B cell (primary cell): ENCODE measurements at regions not wholly inside any gene's neighbourhood (a gene's known extent, or its start where the extent isn't known, plus 50 kb on each side); places are given as distances from the start of the nearest gene placed in this dataset.

ENCODE experiments used
- ATAC-seq: fragments of 200-7000 bp; cut with Tn5 transposase; one replicate; pipeline ENCODE4 v1.10.0; 2021; ENCODE audit warnings: low read depth, mild to moderate bottlenecking, moderate number of reproducible peaks, moderate library complexity
- CTCF ChIA-PET: fragments of 350-600 bp; sonication (Branson Sonifier 250); formaldehyde crosslinking; loops from one replicate; lab custom pipeline; 2021; ENCODE audit warnings: antibody characterized with exemption, inconsistent platforms; lab: Charles Lee
- POLR2A ChIA-PET: fragments of 350-600 bp; sonication (Branson Sonifier 250); formaldehyde crosslinking; loops from one replicate; lab custom pipeline; 2021; ENCODE audit warnings: antibody characterized with exemption; lab: Charles Lee
- DNase-seq: peaks from one replicate; pipeline ENCODE4 v3.0.0; 2013
- H2AFZ ChIP-seq: 2 replicates; pipeline ENCODE4 v1.6.1; 2012; ENCODE audit warnings: mild to moderate bottlenecking, low read depth, low read length; ENCODE audit not compliant: insufficient read depth, poor library complexity, severe bottlenecking
- H3K27ac ChIP-seq, 2 donors: 1 replicate in 1 of 2; 2 replicates in 1 of 2; pipeline ENCODE4 v1.5.1; 2012 to 2013; ENCODE audit warnings: low read length in 2 of 2, mild to moderate bottlenecking in 2 of 2, moderate library complexity in 1 of 2
- H3K27me3 ChIP-seq, 4 experiments: fragments of 200-600 bp in 1 of 4; sonication (generic) in 1 of 4; replicated peaks in 1 of 4; 1 replicate in 2 of 4; 2 replicates in 2 of 4; pipeline versions ENCODE4 v1.6.1 to v1.7.0; 2013 to 2016; ENCODE audit warnings: low read length in 3 of 4, mild to moderate bottlenecking in 2 of 4, mixed read lengths in 1 of 4, moderate library complexity in 1 of 4; ENCODE audit not compliant: insufficient read depth in 4 of 4, control insufficient read depth in 3 of 4; ENCODE audit errors: control extremely low read depth in 1 of 4
- H3K36me3 ChIP-seq, 2 experiments: replicated peaks in 1 of 2; 1 replicate in 1 of 2; 2 replicates in 1 of 2; pipeline versions ENCODE4 v1.6.1 to v1.7.1; 2013; ENCODE audit warnings: low read length in 1 of 2; ENCODE audit not compliant: insufficient read depth in 2 of 2, control insufficient read depth in 1 of 2; ENCODE audit errors: control extremely low read depth in 1 of 2, extremely low read depth in 1 of 2
- H3K4me1 ChIP-seq, 2 donors: fragments of 200-600 bp in 1 of 2; sonication (generic) in 1 of 2; 1 replicate in 1 of 2; 2 replicates in 1 of 2; pipeline versions ENCODE4 v1.5.1 to v1.6.1; 2013 to 2017; ENCODE audit warnings: low read length in 2 of 2; ENCODE audit not compliant: control insufficient read depth in 2 of 2, insufficient read depth in 2 of 2
- H3K4me2 ChIP-seq: replicated peaks from 2 replicates; pipeline ENCODE3; 2012; ENCODE audit warnings: mild to moderate bottlenecking, low read depth, low read length; ENCODE audit not compliant: poor library complexity, severe bottlenecking
- H3K4me3 ChIP-seq, 5 experiments: fragments of 200-600 bp in 1 of 5; sonication (generic) in 1 of 5; 1 replicate in 3 of 5; 2 replicates in 2 of 5; pipeline versions ENCODE4 v1.5.1 to v1.7.0; 2011 to 2016; ENCODE audit warnings: low read length in 4 of 5, mild to moderate bottlenecking in 4 of 5, low read depth in 2 of 5, control low read depth in 1 of 5, moderate library complexity in 1 of 5; ENCODE audit not compliant: insufficient read depth in 1 of 5; ENCODE audit errors: control extremely low read depth in 1 of 5, extremely low read depth in 1 of 5
- H3K79me2 ChIP-seq: fragments of 200-600 bp; sonication (generic); one replicate; pipeline ENCODE4 v1.6.0; 2016; ENCODE audit warnings: low read length; ENCODE audit not compliant: control insufficient read depth, insufficient read depth
- H3K9ac ChIP-seq: fragments of 200-600 bp; sonication (generic); 2 replicates; pipeline ENCODE4 v1.6.1; 2017; ENCODE audit warnings: mild to moderate bottlenecking, low read length, moderate library complexity
- H3K9me3 ChIP-seq, 3 donors: one replicate each; pipeline versions ENCODE4 v1.6.1 to v1.7.1; 2013; ENCODE audit warnings: low read length in 2 of 3; ENCODE audit not compliant: control insufficient read depth in 2 of 3, insufficient read depth in 1 of 3; ENCODE audit errors: control extremely low read depth in 1 of 3
- H4K20me1 ChIP-seq: 2 replicates; pipeline ENCODE4 v1.6.0; 2012; ENCODE audit warnings: mild to moderate bottlenecking, low read length; ENCODE audit not compliant: insufficient read depth, control insufficient read depth, poor library complexity, severe bottlenecking
- H3K27ac Mint-ChIP-seq: one replicate; pipeline ENCODE4 v1.8.0; 2021; ENCODE audit warnings: mixed read lengths
- H3K27me3 Mint-ChIP-seq: one replicate; pipeline ENCODE4 v1.8.0; 2021; ENCODE audit warnings: mixed read lengths
- H3K4me1 Mint-ChIP-seq: one replicate; pipeline ENCODE4 v1.8.0; 2021; ENCODE audit warnings: mixed read lengths
- H3K4me3 Mint-ChIP-seq: one replicate; pipeline ENCODE4 v1.8.0; 2021; ENCODE audit warnings: mixed read lengths
- H3K9me3 Mint-ChIP-seq: one replicate; pipeline ENCODE4 v1.8.0; 2022; ENCODE audit warnings: mixed read lengths; ENCODE audit not compliant: insufficient read depth
- EZH2 ChIP-seq: IDR thresholded peaks from 2 replicates; pipeline ENCODE4 v1.6.1; 2012; ENCODE audit warnings: borderline replicate concordance, low read depth, mild to moderate bottlenecking, moderate library complexity, low read length; ENCODE audit not compliant: insufficient read depth, poor library complexity, severe bottlenecking
- WGBS: methylation state at CpG from one replicate; pipeline ENCODE4 v1.1.5; 2013; ENCODE audit warnings: missing lambda C conversion rate; ENCODE audit not compliant: insufficient coverage; 5-methylcytosine and 5-hydroxymethylcytosine counted together
- intact Hi-C: fragments of 100-400 bp; cut with micrococcal nuclease; formaldehyde crosslinking; loops from one replicate; pipeline ENCODE4 v1.10.0; 2022
- TF ChIP-seq, protein P1 (sequence below): fragments of 200-600 bp; IDR thresholded peaks from one replicate; pipeline ENCODE4 v1.8.0; 2022; ENCODE audit warnings: antibody characterized with exemption, mild to moderate bottlenecking

DNA sequence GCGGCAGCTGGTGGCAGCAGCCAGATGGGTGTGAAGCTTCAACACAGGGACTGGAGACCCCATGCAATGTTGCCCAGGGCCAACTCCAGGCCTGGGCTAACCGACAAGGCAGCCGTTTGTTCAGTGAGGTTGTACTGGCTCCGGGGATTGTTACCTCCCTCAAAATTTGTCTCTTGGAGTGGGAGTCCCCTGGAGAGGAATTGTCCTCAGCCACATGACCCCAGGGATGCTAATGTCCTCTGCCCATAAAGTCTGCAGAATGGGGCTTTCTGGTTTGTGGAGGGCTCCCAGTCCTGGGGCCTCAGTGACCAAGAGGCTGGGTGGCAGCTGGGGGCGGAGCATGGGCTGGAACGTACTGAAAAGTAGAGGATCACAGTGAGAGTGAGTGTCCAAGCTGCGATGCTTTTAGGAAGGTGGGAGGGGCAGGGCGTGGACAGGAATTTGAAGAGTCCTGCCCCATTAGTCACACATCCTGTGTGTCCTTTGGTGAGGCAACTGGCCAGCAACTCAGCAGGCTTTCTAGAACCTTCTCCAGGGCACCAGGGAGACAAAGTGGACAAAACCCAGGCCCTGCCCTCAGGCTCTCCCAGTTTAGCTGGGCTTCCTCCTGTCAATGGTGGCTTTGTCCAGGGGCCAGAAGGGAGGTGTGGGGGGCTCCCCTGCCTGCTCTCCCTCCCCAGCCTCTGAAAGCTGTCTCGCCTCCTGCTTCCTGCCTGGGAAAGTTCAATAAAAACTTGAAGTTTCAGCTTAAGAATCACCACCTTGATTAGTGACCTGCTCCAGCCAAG, 114.0 kb downstream of the NSG2 start:
- 86% methylated on average over 6 of the region's 9 CpGs for WGBS
- ATAC-seq = no peak
- CTCF ChIA-PET = no interaction called here
- Histone ChIP-seq H3K36me3 (no peaks in the 10 kb centered on the region), H2AFZ (no peak overlapping the region), H3K4me2 (no peak overlapping the region), H3K27me3 (no peaks in the 10 kb centered on the region), H3K4me1 (no peaks in the 10 kb centered on the region), H4K20me1 (no peaks in the 10 kb centered on the region), H3K4me3 (no peak overlapping the region), H3K9me3 (peaks cover 0 to 14% (median 11%) of the 10 kb centered on the region in 3 donors), H3K9ac (no peak overlapping the region), H3K27ac (no peak overlapping the region), H3K79me2 (no peaks in the 10 kb centered on the region)
- Mint-ChIP-seq H3K4me1 (no peaks in the 10 kb centered on the region), H3K27ac (no peak overlapping the region), H3K27me3 (peaks cover 2% of the 10 kb centered on the region), H3K9me3 (peaks cover 14% of the 10 kb centered on the region), H3K4me3 (no peak overlapping the region)
- POLR2A ChIA-PET = no interaction called here
- DNase-seq = no peak
- no peak for TF ChIP-seq EZH2
- TF ChIP-seq, protein P1, sequence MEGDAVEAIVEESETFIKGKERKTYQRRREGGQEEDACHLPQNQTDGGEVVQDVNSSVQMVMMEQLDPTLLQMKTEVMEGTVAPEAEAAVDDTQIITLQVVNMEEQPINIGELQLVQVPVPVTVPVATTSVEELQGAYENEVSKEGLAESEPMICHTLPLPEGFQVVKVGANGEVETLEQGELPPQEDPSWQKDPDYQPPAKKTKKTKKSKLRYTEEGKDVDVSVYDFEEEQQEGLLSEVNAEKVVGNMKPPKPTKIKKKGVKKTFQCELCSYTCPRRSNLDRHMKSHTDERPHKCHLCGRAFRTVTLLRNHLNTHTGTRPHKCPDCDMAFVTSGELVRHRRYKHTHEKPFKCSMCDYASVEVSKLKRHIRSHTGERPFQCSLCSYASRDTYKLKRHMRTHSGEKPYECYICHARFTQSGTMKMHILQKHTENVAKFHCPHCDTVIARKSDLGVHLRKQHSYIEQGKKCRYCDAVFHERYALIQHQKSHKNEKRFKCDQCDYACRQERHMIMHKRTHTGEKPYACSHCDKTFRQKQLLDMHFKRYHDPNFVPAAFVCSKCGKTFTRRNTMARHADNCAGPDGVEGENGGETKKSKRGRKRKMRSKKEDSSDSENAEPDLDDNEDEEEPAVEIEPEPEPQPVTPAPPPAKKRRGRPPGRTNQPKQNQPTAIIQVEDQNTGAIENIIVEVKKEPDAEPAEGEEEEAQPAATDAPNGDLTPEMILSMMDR = no peak
- intact Hi-C loops = no loop called here

DNA sequence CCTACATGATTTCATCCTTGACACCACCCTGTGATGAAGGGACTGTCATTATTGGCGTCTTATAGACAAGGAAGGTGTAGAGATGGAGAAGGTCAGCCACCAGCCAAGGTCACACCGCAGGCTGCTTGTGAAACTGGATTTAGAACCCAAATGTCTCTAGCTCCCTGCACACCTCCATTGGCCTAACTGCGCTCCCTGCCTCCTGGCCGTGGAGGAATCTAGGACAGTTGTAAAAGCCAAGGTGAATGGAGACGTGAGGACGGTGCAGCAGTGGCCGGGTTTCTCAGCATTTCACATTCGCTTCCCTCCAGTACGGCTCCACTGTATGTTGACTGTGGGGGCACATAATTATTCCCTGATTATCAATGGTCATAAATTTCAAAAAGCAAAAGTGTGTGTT, 119.9 kb downstream of the NSG2 start:
- 96% methylated on average over 5 of the region's 9 CpGs for WGBS
- peaks cover 8% of the 10 kb centered on the region for H3K9me3 Mint-ChIP-seq
- DNase-seq (no peak), ATAC-seq (no peak)
- H3K27me3 ChIP-seq = no peaks in the 10 kb centered on the region
- H3K4me2 ChIP-seq = no peak overlapping the region
- no peak overlapping the region for H3K4me3 Mint-ChIP-seq
- H3K4me3 ChIP-seq = no peak overlapping the region
- H3K36me3 ChIP-seq = no peaks in the 10 kb centered on the region
- H3K4me1 Mint-ChIP-seq = no peaks in the 10 kb centered on the region
- no peak overlapping the region for H3K9ac ChIP-seq
- H3K27me3 Mint-ChIP-seq = peaks cover 6% of the 10 kb centered on the region
- H3K9me3 ChIP-seq = peaks cover 0 to 21% (median 3%) of the 10 kb centered on the region in 3 donors
- no peaks in the 10 kb centered on the region for H3K4me1 ChIP-seq
- no peaks in the 10 kb centered on the region for H3K79me2 ChIP-seq
- ChIA-PET POLR2A (no interaction called here), CTCF (no interaction called here)
- no peak for TF ChIP-seq EZH2
- TF ChIP-seq, protein P1 = no peak
- no peak overlapping the region for H3K27ac Mint-ChIP-seq
- H4K20me1 ChIP-seq = no peaks in the 10 kb centered on the region
- intact Hi-C loops = no loop called here
- H2AFZ ChIP-seq = no peak overlapping the region
- H3K27ac ChIP-seq = no peak overlapping the region
